Erythroblast (primary cell): ENCODE measurements at regions not wholly inside any gene's neighbourhood (a gene's known extent, or its start where the extent isn't known, plus 50 kb on each side); places are given as distances from the start of the nearest gene placed in this dataset.

ENCODE experiments used
- GATA1 ChIP-seq: IDR thresholded peaks from 2 replicates; pipeline ENCODE4 v1.6.1; 2011; ENCODE audit warnings: low read depth, mild to moderate bottlenecking, control low read depth, low read length, moderate library complexity
- POLR2A ChIP-seq: IDR thresholded peaks from 2 replicates; pipeline ENCODE4 v1.6.1; 2011; ENCODE audit warnings: mild to moderate bottlenecking, low read length

DNA sequence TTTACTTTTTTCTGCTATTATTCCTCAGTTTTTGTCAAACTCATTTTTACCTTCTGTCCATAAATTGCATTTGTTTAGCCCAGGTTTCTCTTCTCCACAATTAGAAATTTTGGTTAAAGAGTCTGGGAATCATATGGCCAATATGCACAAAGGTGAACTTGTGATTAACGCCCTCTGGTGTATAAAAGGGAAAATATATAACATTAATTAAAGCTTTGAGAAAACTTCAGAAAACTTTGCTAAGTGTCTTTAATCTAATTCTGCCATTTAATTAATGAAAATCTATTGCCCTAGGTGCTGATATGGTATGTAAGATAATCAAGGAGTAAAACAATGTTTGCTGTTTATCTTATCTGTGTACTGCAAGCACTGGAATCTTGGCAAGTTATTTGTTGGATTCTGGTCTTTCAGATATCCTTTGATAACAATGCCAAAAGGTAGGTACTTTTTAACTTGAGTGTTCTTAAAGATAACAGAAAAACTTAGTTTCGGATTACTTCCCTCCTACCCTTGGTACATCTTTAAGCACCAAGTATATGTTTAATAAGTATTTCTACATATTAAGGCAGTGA, 402.6 kb downstream of the SUCLA2 start:
- TF ChIP-seq POLR2A (no peak), GATA1 (no peak)
